ENCODE measurements at regions not wholly inside any gene's neighbourhood (a gene's known extent, or its start where the extent isn't known, plus 50 kb on each side); places are given as distances from the start of the nearest gene placed in this dataset.

- no peak overlapping the region for H3K4me2 ChIP-seq
- no peak for TF ChIP-seq Cebpa-rat (IDR thresholded peaks at IDR 0.05)
- H4K20me1 ChIP-seq, result no peaks in the 10 kb centered on the region
- H3K36me3 ChIP-seq, result no peaks in the 10 kb centered on the region
- peaks cover 16 to 37% (median 30%) of the 10 kb centered on the region in 11 experiments for H3K9me3 ChIP-seq (replicated peaks in 1 of 11)
- H3K27ac ChIP-seq, result no peak overlapping the region
- no peak overlapping the region for H3K4me3 ChIP-seq
- H3K27me3 ChIP-seq, result no peaks in the 10 kb centered on the region
- H3K4me1 ChIP-seq, result no peaks in the 10 kb centered on the region
- H3K9ac ChIP-seq, result no peak overlapping the region
Measured at GRCh38 chr20:6311841-6312655, 189.2 kb upstream of the FERMT1 start.

- H3K9me3 ChIP-seq (replicated peaks in 1 of 11), result peaks cover 16 to 37% (median 30%) of the 10 kb centered on the region in 11 experiments
Measured at GRCh38 chr20:6311097-6311496, 188.3 kb upstream of the FERMT1 start.

GRCh38 chr20:6305536-6305935, 182.7 kb upstream of the FERMT1 start:
- Histone ChIP-seq H3K4me1 (no peaks in the 10 kb centered on the region), H3K36me3 (no peaks in the 10 kb centered on the region), H3K9ac (no peak overlapping the region), H3K4me2 (no peak overlapping the region), H3K9me3 (replicated peaks in 1 of 11) (peaks cover 0 to 4% (median 0%) of the 10 kb centered on the region in 11 experiments; a peak in 3 of 22 replicates), H3K4me3 (no peak overlapping the region), H4K20me1 (no peaks in the 10 kb centered on the region), H3K27ac (no peak overlapping the region), H3K27me3 (no peaks in the 10 kb centered on the region)
- no peak for TF ChIP-seq Cebpa-rat (IDR thresholded peaks at IDR 0.05)

More at GRCh38 chr20:6311097-6311496, 188.3 kb upstream of the FERMT1 start:
- Histone ChIP-seq H3K27me3 (no peaks in the 10 kb centered on the region), H3K4me2 (no peak overlapping the region), H3K4me1 (no peaks in the 10 kb centered on the region), H3K36me3 (no peaks in the 10 kb centered on the region), H3K9ac (no peak overlapping the region), H3K4me3 (no peak overlapping the region), H3K27ac (no peak overlapping the region), H4K20me1 (no peaks in the 10 kb centered on the region)
- TF ChIP-seq Cebpa-rat (IDR thresholded peaks at IDR 0.05), result no peak

- H3K27ac ChIP-seq, result no peak overlapping the region
- no peaks in the 10 kb centered on the region for H3K36me3 ChIP-seq
- H3K4me2 ChIP-seq, result no peak overlapping the region
- peaks cover 0 to 4% (median 0%) of the 10 kb centered on the region in 11 experiments; a peak in 3 of 22 replicates for H3K9me3 ChIP-seq (replicated peaks in 1 of 11)
- H3K9ac ChIP-seq, result no peak overlapping the region
- no peaks in the 10 kb centered on the region for H3K27me3 ChIP-seq
- H3K4me3 ChIP-seq, result no peak overlapping the region
- TF ChIP-seq Cebpa-rat (IDR thresholded peaks at IDR 0.05), result no peak
- H3K4me1 ChIP-seq, result no peaks in the 10 kb centered on the region
- H4K20me1 ChIP-seq, result no peaks in the 10 kb centered on the region
Measured at GRCh38 chr20:6302041-6302440, 179.2 kb upstream of the FERMT1 start.

GRCh38 chr20:6299456-6299855, 176.6 kb upstream of the FERMT1 start:
- Histone ChIP-seq H3K4me2 (no peak overlapping the region), H3K4me1 (peaks cover 0 to 8% (median 0%) of the 10 kb centered on the region in 10 experiments; a peak in 5 of 20 replicates), H3K9ac (no peak overlapping the region), H3K36me3 (no peaks in the 10 kb centered on the region), H3K9me3 (replicated peaks in 1 of 11) (peaks cover 0 to 4% (median 0%) of the 10 kb centered on the region in 11 experiments; a peak in 3 of 22 replicates), H3K27me3 (no peaks in the 10 kb centered on the region), H4K20me1 (no peaks in the 10 kb centered on the region), H3K27ac (no peak overlapping the region), H3K4me3 (no peak overlapping the region)
- TF ChIP-seq Cebpa-rat (IDR thresholded peaks at IDR 0.05), result no peak

GRCh38 chr20:6298049-6298448, 175.2 kb upstream of the FERMT1 start:
- H3K36me3 ChIP-seq, result no peaks in the 10 kb centered on the region
- H3K4me3 ChIP-seq, result no peak overlapping the region
- no peak overlapping the region for H3K4me2 ChIP-seq
- TF ChIP-seq Cebpa-rat (IDR thresholded peaks at IDR 0.05), result no peak
- no peaks in the 10 kb centered on the region for H4K20me1 ChIP-seq
- no peak overlapping the region for H3K27ac ChIP-seq
- H3K9me3 ChIP-seq (replicated peaks in 1 of 11), result peaks cover 0 to 4% (median 0%) of the 10 kb centered on the region in 11 experiments; a peak in 3 of 22 replicates
- peaks cover 0 to 8% (median 0%) of the 10 kb centered on the region in 10 experiments; a peak in 5 of 20 replicates for H3K4me1 ChIP-seq
- H3K27me3 ChIP-seq, result no peaks in the 10 kb centered on the region
- H3K9ac ChIP-seq, result no peak overlapping the region

DNA sequence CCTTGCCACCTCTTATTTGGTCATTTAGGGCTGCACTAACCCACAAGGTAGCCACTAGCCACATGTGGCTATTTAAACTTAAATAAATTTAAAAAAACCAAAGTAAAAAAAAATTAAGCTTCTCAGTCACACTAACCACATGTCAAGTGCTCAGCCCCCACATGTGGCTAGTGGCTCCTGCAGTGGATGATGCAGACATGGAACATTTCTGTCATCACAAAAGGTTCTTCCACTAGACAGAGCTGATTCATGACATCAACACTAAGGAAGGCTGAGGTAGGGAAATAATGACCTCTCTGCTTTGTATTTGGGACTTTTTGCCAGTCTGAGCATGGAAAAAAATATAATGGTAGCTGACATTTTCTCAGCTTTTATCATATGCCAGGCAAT, 173.0 kb upstream of the FERMT1 start:
- H3K4me2 ChIP-seq, result peak overlapping the region in 4 of 11 experiments; percentile 16 to 41 (median 31); a peak in 2 of 22 replicates
- no peak for TF ChIP-seq Cebpa-rat (IDR thresholded peaks at IDR 0.05)
- H3K27ac ChIP-seq, result no peak overlapping the region
- peaks cover 0 to 8% (median 0%) of the 10 kb centered on the region in 10 experiments; a peak in 5 of 20 replicates for H3K4me1 ChIP-seq
- no peaks in the 10 kb centered on the region for H3K36me3 ChIP-seq
- no peak overlapping the region for H3K9ac ChIP-seq
- H3K27me3 ChIP-seq, result no peaks in the 10 kb centered on the region
- H3K9me3 ChIP-seq (replicated peaks in 1 of 11), result no peaks in the 10 kb centered on the region
- H4K20me1 ChIP-seq, result no peaks in the 10 kb centered on the region
- no peak overlapping the region for H3K4me3 ChIP-seq

DNA sequence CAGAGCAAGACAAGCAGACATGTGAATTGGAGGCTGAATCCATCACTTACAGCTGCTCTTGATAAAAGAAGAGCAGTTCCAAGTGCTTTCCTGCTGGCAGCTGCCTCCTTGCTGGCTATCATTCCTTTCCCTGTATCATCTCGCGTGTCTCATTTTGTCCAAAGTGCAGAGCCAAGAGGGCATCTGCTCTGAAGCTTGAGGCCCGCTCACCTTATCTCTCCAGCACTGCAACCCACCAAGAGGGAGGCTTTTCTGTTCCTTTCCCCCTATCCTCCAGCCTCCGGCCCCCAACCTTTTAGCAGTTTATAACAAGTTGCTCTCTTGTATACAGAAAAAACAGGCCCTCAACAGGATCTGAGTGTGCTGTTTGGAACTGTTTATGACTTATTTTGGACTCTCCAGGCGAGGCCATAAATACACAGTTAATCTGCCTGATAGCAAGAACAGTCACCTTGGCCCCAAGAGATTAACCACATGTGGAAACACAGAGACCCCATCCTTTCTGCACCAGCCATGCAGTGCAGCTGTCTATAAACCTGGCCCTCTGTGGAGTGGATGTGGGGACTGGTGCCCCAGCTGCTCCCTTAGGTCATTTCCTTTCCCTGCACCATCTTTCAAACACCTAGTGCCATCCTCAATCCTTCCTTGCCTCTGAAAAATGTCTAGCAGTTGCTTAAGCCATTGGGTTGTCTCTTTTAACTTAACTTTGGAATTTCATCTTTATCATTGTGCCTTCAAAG, 172.5 kb upstream of the FERMT1 start:
- Histone ChIP-seq H3K4me1 (peaks cover 0 to 8% (median 0%) of the 10 kb centered on the region in 10 experiments; a peak in 5 of 20 replicates), H3K4me2 (peak overlapping the region in 4 of 11 experiments; percentile 16 to 41 (median 31); a peak in 7 of 22 replicates), H3K9ac (no peak overlapping the region), H3K27ac (no peak overlapping the region), H3K9me3 (replicated peaks in 1 of 11) (no peaks in the 10 kb centered on the region), H4K20me1 (no peaks in the 10 kb centered on the region), H3K4me3 (no peak overlapping the region), H3K36me3 (no peaks in the 10 kb centered on the region), H3K27me3 (no peaks in the 10 kb centered on the region)
- TF ChIP-seq Cebpa-rat (IDR thresholded peaks at IDR 0.05), result no peak

DNA sequence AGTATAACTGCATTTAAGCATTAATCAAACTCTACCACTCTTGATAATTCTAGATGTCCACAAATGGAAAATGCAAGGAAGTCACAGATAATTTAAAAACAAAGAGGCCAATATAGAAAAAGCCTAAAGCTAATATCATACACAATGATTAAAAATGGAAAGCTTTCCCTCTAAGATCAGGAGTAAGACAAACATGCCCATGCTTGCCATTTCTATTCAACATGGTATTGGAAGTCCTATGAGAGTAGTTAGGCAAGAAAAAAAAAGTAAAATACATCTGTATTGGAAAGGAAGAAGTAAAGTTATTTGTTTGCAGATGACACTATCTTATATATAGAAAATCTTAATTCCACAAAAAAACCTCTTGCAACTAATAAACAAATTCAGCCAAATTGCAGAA, 164.6 kb upstream of the FERMT1 start:
- H3K27me3 ChIP-seq, result no peaks in the 10 kb centered on the region
- peaks cover 23 to 35% (median 26%) of the 10 kb centered on the region in 11 experiments for H3K9me3 ChIP-seq (replicated peaks in 1 of 11)
- no peak overlapping the region for H3K27ac ChIP-seq
- no peak overlapping the region for H3K9ac ChIP-seq
- H3K4me1 ChIP-seq, result no peaks in the 10 kb centered on the region
- H3K4me3 ChIP-seq, result no peak overlapping the region
- TF ChIP-seq Cebpa-rat (IDR thresholded peaks at IDR 0.05), result no peak
- no peaks in the 10 kb centered on the region for H3K36me3 ChIP-seq
- H3K4me2 ChIP-seq, result no peak overlapping the region
- no peaks in the 10 kb centered on the region for H4K20me1 ChIP-seq

Measured in BLaER1 treated with 17β-estradiol and CSF1 and Interleukin-3, amounts not matched to agents 10 nM and 100 nM (cell line).